ENCODE measurements at regions not wholly inside any gene's neighbourhood (a gene's known extent, or its start where the extent isn't known, plus 50 kb on each side); places are given as distances from the start of the nearest gene placed in this dataset.

DNA sequence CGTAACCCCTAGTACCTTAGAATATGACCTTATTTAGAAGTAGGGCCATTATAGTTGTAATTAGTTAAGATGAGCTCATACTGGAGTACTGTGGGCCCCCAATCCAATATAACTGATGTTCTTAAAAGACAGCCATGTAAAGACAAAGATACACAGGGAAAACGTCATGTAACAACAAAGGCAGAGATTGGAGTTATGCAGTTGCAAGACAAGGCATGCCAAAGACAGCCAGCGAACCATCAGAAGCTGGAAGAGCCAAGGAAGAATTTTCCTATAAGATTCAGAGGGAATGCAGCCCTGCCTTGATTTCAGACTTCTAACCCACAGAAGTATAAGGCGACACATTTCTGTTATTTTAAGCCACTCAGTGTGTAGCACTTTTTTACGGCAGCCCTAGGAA lies 55.9 kb upstream of the TLK1 start:
- no TSS peak for BruUV-seq (replicated peaks)
- TF ChIP-seq EZH2 (IDR thresholded peaks at IDR 0.05; ENCODE audit: borderline replicate concordance, low read depth, low read length, poor library complexity, severe bottlenecking): no peak
- TF ChIP-seq, protein P1, sequence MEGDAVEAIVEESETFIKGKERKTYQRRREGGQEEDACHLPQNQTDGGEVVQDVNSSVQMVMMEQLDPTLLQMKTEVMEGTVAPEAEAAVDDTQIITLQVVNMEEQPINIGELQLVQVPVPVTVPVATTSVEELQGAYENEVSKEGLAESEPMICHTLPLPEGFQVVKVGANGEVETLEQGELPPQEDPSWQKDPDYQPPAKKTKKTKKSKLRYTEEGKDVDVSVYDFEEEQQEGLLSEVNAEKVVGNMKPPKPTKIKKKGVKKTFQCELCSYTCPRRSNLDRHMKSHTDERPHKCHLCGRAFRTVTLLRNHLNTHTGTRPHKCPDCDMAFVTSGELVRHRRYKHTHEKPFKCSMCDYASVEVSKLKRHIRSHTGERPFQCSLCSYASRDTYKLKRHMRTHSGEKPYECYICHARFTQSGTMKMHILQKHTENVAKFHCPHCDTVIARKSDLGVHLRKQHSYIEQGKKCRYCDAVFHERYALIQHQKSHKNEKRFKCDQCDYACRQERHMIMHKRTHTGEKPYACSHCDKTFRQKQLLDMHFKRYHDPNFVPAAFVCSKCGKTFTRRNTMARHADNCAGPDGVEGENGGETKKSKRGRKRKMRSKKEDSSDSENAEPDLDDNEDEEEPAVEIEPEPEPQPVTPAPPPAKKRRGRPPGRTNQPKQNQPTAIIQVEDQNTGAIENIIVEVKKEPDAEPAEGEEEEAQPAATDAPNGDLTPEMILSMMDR (conservative IDR thresholded peaks at IDR 0.05; ENCODE audit: low read depth, low read length): no peak
- DNase-seq (ENCODE audit: low spot score): no peak
- no peak overlapping the region for H3K27ac ChIP-seq (ENCODE audit: low read depth, low read length, poor library complexity, severe bottlenecking)
- POLR2A ChIA-PET (ENCODE audit: low non-redundant PET): no interaction called here
- CTCF ChIA-PET: no interaction called here
- no peak overlapping the region for H3K4me3 ChIP-seq (ENCODE audit: low read depth, low read length, poor library complexity, severe bottlenecking)
- intact Hi-C loops (cut with micrococcal nuclease; ENCODE audit: unreplicated experiment): no loop called here
- no peaks in the 10 kb centered on the region for H3K36me3 ChIP-seq (ENCODE audit: insufficient read depth, low read length, poor library complexity, severe bottlenecking)
- H3K27me3 ChIP-seq (replicated peaks; ENCODE audit: insufficient read depth, low read depth, low read length, poor library complexity): no peaks in the 10 kb centered on the region
- no peaks in the 10 kb centered on the region for H3K4me1 ChIP-seq (ENCODE audit: insufficient read depth, low read length, poor library complexity, severe bottlenecking)
- no peaks in the 10 kb centered on the region for H3K9me3 ChIP-seq (ENCODE audit: low read depth, low read length, poor library complexity, severe bottlenecking)

DNA sequence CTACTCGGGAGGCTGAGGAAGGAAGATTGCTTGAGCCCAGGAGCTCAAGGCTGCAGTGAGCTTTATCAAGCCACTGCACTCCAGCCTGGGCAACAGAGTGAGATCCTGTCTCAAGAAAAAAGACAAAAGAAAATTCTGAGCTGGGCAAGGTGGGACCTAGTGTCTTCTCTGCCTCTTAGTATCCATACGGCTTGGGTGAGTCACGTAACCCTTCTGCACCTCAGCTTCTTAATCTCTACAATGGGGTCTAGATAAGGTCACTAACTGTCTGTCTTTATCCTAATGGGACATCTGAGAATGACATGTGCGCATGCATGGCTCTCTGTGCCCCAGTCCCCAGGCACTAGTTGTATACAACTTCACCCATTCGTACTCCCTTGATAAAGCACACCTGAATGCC lies 53.4 kb upstream of the TLK1 start:
- no peaks in the 10 kb centered on the region for H3K4me1 ChIP-seq (ENCODE audit: insufficient read depth, low read length, poor library complexity, severe bottlenecking)
- ChIA-PET CTCF (no interaction called here), POLR2A (ENCODE audit: low non-redundant PET) (no interaction called here)
- no peak overlapping the region for H3K4me3 ChIP-seq (ENCODE audit: low read depth, low read length, poor library complexity, severe bottlenecking)
- intact Hi-C loops (cut with micrococcal nuclease; ENCODE audit: unreplicated experiment): no loop called here
- no peak overlapping the region for H3K27ac ChIP-seq (ENCODE audit: low read depth, low read length, poor library complexity, severe bottlenecking)
- no peak for DNase-seq (ENCODE audit: low spot score)
- TF ChIP-seq, protein P1 (conservative IDR thresholded peaks at IDR 0.05; ENCODE audit: low read depth, low read length): no peak
- TF ChIP-seq EZH2 (IDR thresholded peaks at IDR 0.05; ENCODE audit: borderline replicate concordance, low read depth, low read length, poor library complexity, severe bottlenecking): no peak
- no peaks in the 10 kb centered on the region for H3K36me3 ChIP-seq (ENCODE audit: insufficient read depth, low read length, poor library complexity, severe bottlenecking)
- H3K27me3 ChIP-seq (replicated peaks; ENCODE audit: insufficient read depth, low read depth, low read length, poor library complexity): no peaks in the 10 kb centered on the region
- no peaks in the 10 kb centered on the region for H3K9me3 ChIP-seq (ENCODE audit: low read depth, low read length, poor library complexity, severe bottlenecking)
- no TSS peak for BruUV-seq (replicated peaks)

DNA sequence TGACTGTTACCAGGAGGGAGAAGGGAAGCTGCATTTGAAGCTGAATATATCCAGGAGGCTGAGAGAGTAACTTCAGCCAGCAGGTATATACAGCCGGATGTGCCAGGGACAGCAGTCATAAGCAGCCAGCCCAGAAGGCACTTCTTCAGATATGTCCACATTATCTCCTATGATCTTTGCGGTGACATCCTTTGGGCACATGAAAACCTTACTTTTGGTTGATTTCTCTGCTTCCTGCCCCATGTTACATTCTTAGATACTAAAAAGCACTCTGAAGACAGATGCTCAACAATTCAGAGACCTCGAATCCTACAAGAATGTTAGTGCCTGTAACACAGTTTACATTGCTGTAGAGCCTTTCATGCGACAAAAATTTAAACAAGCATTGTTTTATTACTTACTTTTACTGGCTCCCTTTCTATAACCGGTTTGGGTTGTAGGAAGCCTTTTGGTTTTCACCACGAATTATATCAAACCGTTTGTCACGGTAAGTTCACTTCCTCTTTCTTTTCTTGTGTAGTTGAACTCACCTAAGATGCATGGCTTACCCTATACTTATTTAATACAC lies 50.3 kb upstream of the TLK1 start:
- ChIA-PET CTCF (no interaction called here), POLR2A (ENCODE audit: low non-redundant PET) (no interaction called here)
- H3K27me3 ChIP-seq (replicated peaks; ENCODE audit: insufficient read depth, low read depth, low read length, poor library complexity): no peaks in the 10 kb centered on the region
- no peaks in the 10 kb centered on the region for H3K4me1 ChIP-seq (ENCODE audit: insufficient read depth, low read length, poor library complexity, severe bottlenecking)
- intact Hi-C loops (cut with micrococcal nuclease; ENCODE audit: unreplicated experiment): no loop called here
- no peak overlapping the region for H3K4me3 ChIP-seq (ENCODE audit: low read depth, low read length, poor library complexity, severe bottlenecking)
- TF ChIP-seq EZH2 (IDR thresholded peaks at IDR 0.05; ENCODE audit: borderline replicate concordance, low read depth, low read length, poor library complexity, severe bottlenecking): no peak
- TF ChIP-seq, protein P1 (conservative IDR thresholded peaks at IDR 0.05; ENCODE audit: low read depth, low read length): no peak
- DNase-seq (ENCODE audit: low spot score): no peak
- H3K36me3 ChIP-seq (ENCODE audit: insufficient read depth, low read length, poor library complexity, severe bottlenecking): no peaks in the 10 kb centered on the region
- BruUV-seq (replicated peaks): no TSS peak
- no peaks in the 10 kb centered on the region for H3K9me3 ChIP-seq (ENCODE audit: low read depth, low read length, poor library complexity, severe bottlenecking)
- no peak overlapping the region for H3K27ac ChIP-seq (ENCODE audit: low read depth, low read length, poor library complexity, severe bottlenecking)

Measured in A673 (cell line).